Right kidney (tissue), 1 donor: ENCODE measurements at regions not wholly inside any gene's neighbourhood (a gene's known extent, or its start where the extent isn't known, plus 50 kb on each side); places are given as distances from the start of the nearest gene placed in this dataset.
"Not testable (repeated sequence)": the region's sequence is repeated elsewhere in the genome, so short reads cannot be mapped to it uniquely, and the experiment has no call there.

Source experiments
- DNase-seq: peaks from one replicate; pipeline ENCODE4 v3.0.0-alpha.2; 2016

DNA sequence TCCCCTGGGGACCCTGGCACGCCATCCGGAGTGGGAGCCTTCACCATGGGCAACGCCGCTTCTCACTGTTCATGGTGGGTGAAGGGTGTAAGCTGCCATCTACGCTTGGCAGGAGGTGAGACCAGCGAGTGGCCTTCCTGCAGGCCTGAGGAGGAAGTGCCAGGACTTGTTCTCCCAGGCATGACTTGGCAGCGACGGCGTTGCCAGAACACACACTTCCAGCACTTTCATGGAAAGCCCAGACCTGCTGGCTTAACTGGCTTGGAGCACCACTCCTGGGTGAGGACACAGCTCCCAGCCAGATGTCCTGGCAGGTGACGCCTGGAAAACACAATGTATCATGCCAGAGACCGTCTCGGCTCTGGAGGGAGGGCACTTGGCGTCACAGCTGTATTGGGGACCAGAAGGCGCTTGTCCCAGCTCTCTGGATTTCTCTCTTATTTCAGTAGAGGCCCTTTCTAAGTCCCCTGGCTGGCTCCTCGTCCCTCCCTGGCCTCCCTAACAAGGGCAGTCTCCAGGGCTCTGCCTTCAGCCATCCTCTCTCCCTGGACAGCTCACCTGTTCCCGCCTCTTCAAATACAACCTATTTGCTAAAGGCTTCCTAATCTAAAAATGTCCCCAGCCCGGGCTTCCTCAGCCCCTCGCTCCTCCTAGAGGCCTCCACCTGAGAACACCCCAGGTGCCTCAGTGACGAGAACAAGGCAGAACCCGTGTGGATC, 188.3 kb downstream of the OLFM1 start:
- DNase-seq, result no peak

DNA sequence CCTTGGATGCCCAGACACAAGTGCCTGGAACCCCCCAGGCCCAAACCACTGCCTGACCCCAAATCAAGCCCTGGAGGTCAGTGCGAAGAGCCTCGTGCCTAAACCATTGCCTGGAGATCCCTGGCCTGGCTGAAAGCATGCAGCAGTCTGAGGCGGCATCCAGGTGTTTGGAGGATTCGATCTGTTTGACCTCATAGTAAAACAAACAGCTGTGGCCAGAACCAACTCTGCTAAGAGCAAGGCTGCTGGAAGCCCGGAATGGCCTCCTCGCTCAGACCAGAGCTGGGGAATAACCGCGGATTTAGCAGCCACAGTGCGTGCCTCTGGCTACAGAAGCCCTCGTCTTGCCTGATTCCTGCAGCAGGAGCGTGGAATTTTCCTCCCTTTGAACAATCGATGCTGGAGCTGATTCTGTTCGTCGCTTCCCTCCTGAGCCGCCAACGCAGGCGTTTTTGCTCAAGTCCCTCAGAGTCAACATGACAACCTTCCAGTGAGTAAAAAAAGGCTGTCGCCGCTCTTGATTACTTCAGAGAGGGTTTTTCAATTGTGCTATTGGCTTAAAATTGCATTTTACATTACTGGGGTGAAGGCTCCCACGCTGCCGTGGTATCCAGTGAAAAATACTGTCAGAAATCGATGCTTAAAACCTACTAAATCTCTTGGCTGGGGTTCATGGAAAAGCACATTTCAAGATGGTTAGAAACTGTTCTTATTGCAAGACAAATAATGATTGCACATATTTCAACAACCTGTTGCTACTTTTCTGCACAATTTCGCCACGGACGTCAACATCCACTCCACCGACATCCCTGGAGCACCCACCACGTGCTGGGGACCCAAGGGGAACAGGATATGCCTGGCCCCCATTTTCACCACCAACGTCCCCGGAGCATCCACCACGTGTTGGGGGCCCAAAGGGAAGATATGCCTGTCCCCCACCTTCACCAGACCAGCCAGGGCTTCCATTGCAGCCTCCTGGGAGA, 190.0 kb downstream of the OLFM1 start:
- no peak for DNase-seq

DNA sequence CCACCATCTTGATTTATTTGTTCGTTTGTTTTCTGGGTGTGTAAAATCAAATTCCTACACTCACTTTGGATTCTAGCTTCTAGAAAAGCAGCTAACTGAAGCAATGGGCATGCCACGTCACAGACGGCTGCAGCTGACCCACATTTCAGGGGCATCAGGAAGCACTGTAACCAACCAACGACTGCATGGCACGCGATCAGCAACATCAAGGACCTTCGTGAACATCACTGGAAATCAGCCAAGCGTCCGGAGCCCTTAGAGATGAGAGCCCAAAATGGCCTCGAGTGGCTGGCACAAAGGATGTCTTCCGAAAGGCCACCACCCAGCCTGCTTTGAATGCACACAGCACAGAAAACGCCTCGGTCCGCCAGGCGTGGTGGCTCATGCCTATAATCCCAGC, 191.1 kb downstream of the OLFM1 start:
- no peak for DNase-seq

DNA sequence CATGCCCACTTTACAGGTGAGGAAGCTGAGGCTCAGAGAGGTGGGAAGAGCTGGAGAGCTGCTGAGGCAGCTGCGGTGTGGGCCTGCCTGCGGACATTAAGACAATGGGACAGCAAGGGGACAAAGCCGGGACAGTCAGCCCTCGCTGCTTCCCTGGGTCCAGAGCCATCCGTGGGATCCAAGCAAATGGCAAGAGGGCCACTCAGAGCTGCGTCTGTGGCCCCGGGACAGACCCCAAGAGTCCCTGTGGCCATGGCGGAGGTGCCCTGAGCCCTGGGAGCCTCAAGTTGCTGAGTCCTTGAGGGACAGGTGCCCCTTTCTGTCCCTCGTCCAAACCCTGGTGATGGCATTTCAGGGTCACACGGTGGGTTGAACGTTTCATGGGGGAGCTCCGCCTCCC, 191.9 kb downstream of the OLFM1 start:
- DNase-seq, result no peak

DNA sequence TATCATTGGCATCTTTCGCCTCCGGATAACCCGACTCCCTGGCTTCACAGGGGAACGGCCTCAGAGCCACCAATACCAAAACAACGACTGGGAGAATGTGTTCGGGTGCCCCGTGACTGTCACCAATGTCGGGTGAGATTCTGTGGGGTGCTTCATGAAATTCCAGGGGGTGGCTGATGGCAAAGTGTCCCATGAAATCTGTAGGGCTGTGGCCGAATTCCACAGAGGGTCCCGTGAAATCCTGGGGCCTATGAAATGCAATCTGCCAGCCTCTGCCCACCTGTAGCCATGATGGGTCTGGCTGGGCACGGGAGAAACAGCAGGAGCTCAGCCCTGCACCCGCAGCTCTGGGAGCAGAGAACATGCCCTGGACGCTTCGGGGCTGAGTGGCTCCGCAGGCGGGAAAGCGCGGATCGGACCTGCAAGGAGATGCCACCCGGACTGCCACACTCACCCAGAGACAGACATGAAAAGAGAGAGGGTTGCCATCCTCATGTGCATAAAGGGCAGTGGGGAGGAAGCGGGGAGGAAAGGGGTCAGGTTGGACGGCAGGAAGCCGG, 192.4 kb downstream of the OLFM1 start:
- DNase-seq, result no peak

DNA sequence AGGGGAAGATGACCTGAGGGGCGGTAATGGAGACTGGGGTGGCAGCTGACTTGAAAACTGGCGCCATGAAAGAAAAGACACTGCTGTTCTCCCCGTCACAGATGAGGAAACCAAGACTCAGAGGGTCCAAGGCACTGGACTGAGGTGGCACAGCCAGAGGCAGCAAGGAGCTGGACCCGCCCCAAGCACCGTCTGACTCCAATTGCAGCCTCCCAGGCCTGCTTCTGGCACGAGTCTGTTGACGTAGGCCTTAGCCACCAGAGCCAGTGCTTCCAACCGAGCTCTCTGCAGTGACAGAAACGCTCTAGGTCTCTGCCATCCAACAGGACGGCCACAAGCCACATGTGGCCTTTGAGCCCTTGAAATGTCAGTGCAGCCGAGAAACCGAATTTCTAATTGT, 193.2 kb downstream of the OLFM1 start:
- no peak for DNase-seq

DNA sequence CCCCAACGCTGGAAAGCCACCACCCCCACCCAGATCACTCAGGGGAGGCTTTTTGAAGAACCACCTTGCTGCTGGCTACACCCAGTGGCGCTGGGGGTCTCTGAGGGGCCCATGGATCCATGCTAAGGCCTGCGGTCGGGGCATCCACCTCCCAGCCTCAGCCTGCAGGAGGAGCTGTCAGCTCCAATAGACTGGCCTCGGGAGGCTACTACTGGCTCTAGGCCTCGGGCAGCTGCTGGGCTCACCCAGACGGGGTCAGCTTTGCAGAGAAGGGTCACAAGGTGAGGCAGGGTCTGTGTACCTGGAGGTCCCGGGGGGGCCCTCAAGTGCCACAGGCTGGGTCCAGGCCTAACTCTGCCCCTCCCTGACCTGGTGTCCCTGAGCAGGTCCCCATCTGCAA, 193.7 kb downstream of the OLFM1 start:
- no peak for DNase-seq

DNA sequence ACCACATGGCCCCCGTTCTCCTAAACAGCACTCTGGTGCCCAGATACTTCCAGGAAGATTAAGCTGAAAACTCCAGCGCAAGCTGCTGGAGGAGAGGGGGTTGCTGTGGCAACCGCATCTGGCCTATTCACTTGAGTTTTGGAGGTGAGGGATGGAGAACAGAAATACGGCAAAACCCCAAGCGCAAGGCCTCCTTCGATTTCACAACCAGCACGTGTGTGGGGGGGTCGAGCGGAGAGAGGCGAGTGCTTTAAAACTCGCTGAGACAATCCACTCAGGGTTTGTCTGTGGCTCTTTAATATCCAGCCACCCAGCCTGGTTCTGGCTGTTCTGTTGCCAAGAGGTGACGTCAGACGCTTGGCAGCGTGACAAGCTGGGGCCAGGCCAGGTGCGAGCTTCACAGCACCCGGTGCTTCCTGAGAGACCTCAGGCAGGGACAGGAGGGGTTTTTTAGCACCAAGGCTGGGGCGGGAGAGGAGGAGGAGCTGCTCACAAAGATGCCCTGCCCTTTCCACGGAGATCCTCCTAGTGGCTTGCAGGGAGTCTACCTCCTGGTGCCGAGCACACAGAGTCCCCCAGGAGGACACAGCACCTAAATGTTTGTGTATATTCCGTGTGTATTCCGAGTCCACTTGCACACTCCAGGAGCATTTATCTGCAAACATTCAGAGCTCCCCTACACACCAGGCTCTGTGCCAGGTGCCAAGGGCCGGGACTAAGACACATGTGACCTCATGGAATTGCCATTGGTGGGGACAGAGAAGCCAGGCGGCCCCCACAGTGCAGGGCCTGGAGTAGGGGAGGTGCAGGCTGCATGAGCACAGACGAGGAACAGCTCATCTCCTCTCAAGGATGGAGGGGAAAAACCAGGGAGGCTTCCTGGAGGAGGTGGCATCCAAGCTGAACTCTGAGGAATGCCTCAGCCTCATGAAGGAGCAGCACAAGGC, 194.6 kb downstream of the OLFM1 start:
- peak; percentile 35 for DNase-seq

DNA sequence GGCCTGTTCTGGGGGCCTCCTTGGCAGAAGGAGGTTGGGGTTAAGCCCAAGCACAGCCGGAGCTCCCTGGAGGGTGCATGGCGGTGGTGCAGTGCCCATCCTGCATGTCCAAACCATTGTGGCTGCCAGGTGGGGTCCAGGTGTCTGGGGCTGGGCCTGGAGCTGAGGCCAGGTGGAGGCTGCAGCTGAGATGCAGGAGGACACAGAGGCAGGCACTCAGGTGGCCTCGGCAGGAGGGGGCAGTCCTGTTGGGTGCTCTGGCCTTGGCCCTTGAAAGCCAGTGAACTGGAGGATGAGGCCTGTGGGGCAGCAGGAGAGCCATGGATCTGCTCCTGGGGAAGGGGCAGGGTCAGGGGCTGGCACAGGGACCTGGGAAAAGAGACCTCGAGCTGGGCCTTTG, 195.3 kb downstream of the OLFM1 start:
- DNase-seq, result no peak

DNA sequence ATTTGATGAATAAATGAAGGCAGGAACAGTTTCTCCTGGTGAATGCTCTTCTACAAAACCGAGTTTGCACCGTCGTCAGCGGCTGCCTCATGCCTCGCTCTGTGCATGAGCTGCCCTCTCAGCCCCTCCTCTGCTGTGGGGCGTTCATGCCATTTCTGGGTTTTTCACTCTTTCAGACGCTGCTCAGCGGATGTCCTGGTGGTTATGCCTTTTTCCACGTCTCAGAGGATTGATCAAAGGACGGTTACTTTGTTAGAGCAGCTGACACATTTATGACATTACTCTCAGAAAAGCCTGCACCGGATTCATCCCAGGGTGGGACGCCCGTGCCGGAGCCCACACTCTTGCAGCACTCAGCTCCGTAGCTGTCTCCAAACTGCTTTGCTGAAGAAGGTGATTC, 195.9 kb upstream of the PPP1R26 start:
- no peak for DNase-seq

DNA sequence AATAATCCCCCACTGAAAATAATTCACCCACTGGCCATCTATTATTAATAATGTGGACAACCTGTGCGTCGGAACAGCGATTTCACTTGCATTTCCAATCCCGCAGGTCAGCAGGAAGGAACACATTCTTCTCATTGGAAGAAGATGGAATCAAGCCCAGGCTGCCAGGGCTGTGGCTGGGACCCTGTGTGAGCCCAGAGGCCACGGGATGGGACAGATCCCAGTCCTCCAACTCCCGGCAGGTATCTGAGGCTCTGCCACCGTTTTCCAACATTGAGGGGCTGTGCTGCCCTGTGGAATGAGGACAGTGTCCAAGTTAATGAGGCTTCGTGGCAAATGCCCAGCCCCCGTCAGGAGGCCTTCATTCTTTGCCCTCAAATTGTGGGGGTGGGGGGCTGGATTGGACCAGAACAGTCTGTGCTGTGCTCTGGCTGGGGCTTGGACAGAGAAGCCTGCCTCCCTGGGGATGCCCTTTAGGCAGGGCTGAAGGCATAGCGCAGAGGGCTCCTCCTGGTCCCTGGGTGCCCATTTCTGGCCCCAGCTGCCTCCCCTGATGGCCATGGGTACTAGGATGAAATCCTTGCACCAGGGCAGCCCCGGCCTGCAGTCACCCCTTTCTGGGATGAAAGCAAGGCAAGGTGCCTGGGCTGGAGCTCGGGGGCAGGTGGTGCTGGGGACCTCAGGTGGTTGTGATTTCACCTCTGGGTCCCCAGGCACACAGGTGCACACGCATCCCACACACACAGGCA, 195.0 kb upstream of the PPP1R26 start:
- DNase-seq, result no peak

DNA sequence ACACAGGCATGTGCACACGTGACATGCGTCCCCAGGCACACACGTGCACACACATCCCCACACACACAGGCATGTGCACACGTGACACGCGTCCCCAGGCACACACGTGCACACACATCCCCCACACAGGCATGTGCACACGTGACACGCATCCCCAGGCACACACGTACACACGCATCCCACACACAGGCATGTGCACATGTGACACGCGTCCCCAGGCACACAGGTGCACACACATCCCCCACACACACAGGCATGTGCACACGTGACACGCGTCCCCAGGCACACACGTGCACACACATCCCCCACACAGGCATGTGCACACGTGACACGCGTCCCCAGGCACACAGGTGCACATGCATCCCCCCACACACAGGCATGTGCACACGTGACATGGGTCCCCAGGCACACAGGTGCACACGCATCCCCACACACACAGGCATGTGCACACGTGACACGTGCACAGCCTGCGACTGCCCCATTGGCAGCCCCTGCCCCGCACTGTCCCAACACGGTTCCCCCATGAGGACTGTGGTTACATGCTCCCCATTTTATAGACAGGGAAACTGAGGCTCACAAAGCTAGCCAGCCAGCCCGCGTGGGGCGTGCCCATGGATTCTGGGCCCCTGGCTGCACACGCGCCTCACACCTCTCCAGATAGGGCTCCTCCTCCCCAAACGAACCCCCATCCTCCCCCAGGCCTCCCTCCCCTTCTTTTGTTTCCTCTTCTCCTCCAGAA, 193.2 kb upstream of the PPP1R26 start:
- DNase-seq, result not testable (repeated sequence)

DNA sequence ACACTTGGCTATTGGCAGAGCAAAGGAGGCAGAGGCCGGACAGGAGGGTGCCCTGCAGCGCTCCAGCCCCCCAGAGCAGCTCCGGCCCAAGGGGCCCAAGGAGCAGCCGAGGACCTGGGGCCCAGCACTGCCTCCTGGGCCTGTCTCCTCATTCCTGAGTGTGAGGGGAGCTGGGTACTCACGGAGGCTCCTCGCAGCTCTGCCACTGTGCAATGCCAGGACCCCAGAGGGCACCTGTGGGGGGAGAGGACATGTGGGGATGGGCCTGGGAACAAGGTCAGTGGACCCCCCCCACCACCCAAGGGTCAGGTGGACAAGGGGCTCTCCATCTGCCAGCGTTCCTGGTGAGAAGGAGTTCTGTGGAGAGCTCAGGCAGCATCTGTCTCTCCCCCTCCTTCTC, 192.6 kb upstream of the PPP1R26 start:
- DNase-seq, result no peak

DNA sequence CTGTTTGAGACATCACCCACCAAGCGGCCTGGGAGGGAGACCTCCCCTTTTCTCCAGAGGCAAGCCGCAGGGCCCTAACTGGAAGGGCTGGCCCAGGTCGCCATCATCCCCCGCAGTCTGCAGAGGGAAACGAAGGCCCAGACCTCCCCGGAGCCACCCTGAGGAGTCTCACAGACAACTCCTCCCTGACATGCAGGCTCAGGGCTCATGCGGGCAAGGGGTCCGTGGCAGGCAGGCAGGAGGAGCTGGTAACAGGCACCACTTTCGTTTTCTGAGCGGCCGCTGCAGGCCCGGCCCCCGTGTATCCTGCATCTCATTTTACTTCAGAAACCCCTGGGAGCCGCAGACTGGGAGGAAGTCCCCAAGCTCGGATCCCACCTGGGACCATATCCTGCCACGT, 192.0 kb upstream of the PPP1R26 start:
- DNase-seq, result no peak

DNA sequence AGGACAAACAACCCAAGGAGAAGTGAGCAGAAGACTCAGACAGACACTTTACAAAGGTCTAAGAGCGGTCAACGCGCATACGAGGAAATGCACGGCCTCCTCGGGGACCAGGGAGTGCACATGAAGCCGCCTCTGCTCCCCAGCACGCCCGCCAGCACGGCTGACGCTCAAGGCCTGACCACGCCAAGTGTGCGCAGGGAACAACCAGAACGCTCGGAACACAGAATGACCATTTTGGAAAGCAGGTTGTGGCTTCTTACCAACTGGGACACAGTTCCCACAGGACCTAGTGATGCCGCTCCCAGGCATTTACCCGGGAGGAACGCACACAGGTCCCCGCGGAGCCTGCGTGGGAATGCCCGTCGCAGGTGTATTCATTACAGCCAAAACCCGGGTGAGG, 191.5 kb upstream of the PPP1R26 start:
- DNase-seq, result no peak

DNA sequence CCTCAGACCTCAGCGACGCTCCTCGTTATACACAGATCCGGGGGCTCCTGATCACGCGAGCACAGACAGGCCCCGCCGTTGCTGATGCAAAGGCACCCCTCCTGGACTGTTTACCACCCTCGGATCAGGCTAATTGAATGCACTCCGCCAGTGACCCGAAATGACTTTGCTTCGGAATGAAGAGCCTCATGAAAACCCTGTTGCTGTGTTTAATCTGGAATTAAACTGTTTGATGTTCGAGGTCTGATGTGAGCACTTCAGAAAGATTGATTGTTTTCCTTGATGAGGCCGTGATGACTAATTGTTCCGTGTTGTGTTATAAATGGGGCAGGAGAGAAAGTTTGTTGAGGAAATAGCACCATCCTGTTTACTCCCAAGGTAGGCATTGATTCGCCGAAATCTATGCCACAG, 190.5 kb upstream of the PPP1R26 start:
- DNase-seq, result no peak

DNA sequence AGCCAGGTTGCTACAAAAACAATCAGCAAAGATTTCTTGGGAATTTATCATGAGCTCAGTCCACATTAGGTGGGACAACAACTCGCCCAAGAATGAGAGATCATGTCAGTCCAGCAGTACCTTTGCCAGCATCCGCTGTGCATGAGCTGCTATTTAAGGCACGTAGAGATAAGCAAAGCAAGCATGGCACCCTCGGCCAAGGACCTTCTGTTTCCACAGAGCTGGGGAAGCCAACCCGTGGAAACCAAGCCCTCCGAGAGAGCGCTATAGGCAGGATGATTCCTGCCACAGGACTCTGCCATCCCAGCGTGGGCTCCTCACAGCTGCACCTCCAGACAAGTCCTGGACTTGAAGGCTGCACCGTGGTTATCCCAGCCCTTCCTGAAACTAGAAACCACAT, 189.5 kb upstream of the PPP1R26 start:
- no peak for DNase-seq

DNA sequence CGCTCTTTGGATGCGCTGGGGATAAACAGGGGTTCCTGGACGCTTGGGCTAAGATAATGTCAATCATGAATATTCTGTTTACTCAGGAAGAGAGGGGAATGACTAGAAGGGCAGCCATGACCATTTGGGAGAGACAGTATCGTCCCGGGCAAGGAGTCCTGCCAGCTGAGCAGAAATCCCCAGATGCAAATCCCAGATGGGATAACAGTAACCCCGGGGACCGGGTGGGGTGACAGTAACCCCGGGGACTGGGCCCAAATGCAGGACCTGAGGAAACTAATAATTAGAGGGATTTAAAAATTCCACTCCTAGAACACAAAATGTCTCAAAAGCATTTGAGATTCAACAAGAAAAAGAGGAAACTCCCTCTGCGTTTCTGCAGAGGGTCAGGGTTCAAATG, 189.0 kb upstream of the PPP1R26 start:
- no peak for DNase-seq

DNA sequence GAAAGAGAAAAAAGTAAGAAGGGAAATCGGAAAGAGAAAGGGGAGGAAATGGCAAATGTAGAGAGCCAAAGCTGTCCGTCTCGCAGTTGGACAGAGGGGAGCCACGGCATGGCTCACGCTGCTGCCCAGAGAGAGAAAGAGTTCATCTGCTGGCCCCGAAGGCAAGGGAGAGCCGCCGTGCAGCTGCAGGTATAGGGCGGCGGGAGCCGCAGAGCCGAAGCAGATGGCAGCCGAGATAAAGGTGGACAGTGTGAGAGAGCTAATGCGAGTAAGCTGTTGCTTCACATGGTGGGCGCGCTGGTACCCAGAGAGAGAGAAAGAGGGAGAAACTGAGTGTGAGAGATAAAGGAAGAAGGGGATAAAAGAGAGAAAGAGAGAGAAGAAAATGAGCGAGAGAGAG, 188.4 kb upstream of the PPP1R26 start:
- DNase-seq, result no peak

DNA sequence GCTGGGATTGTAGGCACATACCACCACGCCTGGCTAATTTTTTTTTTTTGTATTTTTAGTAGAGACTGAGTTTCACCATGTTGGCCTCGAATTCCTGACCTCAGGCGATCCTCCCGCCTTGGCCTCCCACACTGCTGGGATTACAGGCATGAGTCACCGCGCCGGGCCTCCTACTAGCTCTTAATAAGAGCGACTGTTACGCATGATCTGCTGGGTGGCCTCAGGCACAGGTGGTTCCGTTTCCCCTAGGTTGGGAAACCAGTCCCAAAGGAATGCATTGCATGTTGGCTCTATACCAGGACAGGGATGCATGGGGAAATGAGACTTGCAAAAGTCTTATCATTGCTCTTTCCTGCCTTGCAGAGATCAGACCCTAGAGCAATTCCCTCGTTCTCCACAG, 184.7 kb upstream of the PPP1R26 start:
- DNase-seq, result no peak
